ENCODE measurements at regions not wholly inside any gene's neighbourhood (a gene's known extent, or its start where the extent isn't known, plus 50 kb on each side); places are given as distances from the start of the nearest gene placed in this dataset.
"Not testable (repeated sequence)": the region's sequence is repeated elsewhere in the genome, so short reads cannot be mapped to it uniquely, and the experiment has no call there.

DNA sequence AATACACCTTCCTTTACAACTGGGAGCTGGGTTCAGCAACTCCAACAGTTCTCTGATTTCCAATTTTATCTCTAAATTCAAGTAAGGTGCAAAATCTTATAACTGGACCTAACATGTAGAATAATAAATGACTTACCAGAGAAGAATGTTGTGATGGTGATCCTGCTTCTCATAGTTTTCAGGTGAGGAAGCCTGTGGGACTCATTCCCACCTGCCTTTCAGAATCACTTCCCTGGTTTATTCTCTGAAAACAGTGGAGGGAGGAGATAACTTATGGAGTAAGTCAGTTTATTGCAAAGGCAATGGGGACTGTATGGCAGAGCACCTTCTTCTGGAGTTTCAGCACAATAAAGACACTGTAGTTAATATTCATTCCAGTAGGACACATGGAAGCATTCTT is 1188.2 kb upstream of the FAM98A start:
- no peak overlapping the region for H3K23ac ChIP-seq (ENCODE audit: low read length)

GRCh38 chr2:34785206-34785785 is 1186.2 kb upstream of the FAM98A start:
- H2BK120ac ChIP-seq (ENCODE audit: low read depth, low read length), result no peak overlapping the region
- H2BK5ac ChIP-seq (ENCODE audit: low read length), result no peak overlapping the region
- no peaks in the 10 kb centered on the region for H3K36me3 ChIP-seq (ENCODE audit: control insufficient read depth, insufficient read depth, low read length)
- no peak overlapping the region for H3K4ac ChIP-seq (ENCODE audit: low read depth, low read length)
- H2BK15ac ChIP-seq (replicated peaks; ENCODE audit: low read depth), result no peak overlapping the region
- no peak overlapping the region for H4K5ac ChIP-seq (ENCODE audit: low read length)
- H3K4me1 ChIP-seq (ENCODE audit: control insufficient read depth, low read depth, low read length), result peaks cover 2% of the 10 kb centered on the region
- no CpG with 5 or more reads among the region's 3 CpGs for WGBS (ENCODE audit: extremely low coverage, insufficient coverage, low lambda C conversion rate)
- no peak overlapping the region for H3K4me2 ChIP-seq (ENCODE audit: low read length)
- H3K79me2 ChIP-seq (ENCODE audit: control insufficient read depth, insufficient read depth, low read length), result no peaks in the 10 kb centered on the region
- H4K8ac ChIP-seq (ENCODE audit: low read depth, low read length), result no peak overlapping the region
- H3K18ac ChIP-seq (ENCODE audit: low read length), result no peak overlapping the region
- H3K23ac ChIP-seq (ENCODE audit: low read length), result no peak overlapping the region
- H3K56ac ChIP-seq (ENCODE audit: low read length), result no peak overlapping the region
- H3K27ac ChIP-seq (ENCODE audit: low read depth, low read length), result no peak overlapping the region
- no peaks in the 10 kb centered on the region for H3K27me3 ChIP-seq (ENCODE audit: insufficient read depth, low read length, poor library complexity)
- no peak for DNase-seq
- H3K4me3 ChIP-seq (ENCODE audit: low read length), result no peak overlapping the region
- no peak overlapping the region for H2AK5ac ChIP-seq (ENCODE audit: low read length)
- no peak overlapping the region for H3K9ac ChIP-seq (ENCODE audit: low read length)
- no peaks in the 10 kb centered on the region for H3K79me1 ChIP-seq (ENCODE audit: low read length)

More for the DNA sequence above, 1188.2 kb upstream of the FAM98A start:
- H3K79me1 ChIP-seq (ENCODE audit: low read length), result no peaks in the 10 kb centered on the region
- no peak overlapping the region for H3K9ac ChIP-seq (ENCODE audit: low read length)
- no peak overlapping the region for H4K8ac ChIP-seq (ENCODE audit: low read depth, low read length)
- H3K79me2 ChIP-seq (ENCODE audit: control insufficient read depth, insufficient read depth, low read length), result no peaks in the 10 kb centered on the region
- no peak overlapping the region for H2BK5ac ChIP-seq (ENCODE audit: low read length)
- no peak overlapping the region for H2AK5ac ChIP-seq (ENCODE audit: low read length)
- no peak overlapping the region for H3K27ac ChIP-seq (ENCODE audit: low read depth, low read length)
- H3K4me3 ChIP-seq (ENCODE audit: low read length), result no peak overlapping the region
- peak overlapping the region; percentile 84 for H3K18ac ChIP-seq (ENCODE audit: low read length)
- peaks cover 2% of the 10 kb centered on the region for H3K4me1 ChIP-seq (ENCODE audit: control insufficient read depth, low read depth, low read length)
- no peaks in the 10 kb centered on the region for H3K27me3 ChIP-seq (ENCODE audit: insufficient read depth, low read length, poor library complexity)
- no peak overlapping the region for H2BK120ac ChIP-seq (ENCODE audit: low read depth, low read length)
- peak overlapping the region; percentile 81 for H3K4ac ChIP-seq (ENCODE audit: low read depth, low read length)
- no peak overlapping the region for H3K56ac ChIP-seq (ENCODE audit: low read length)
- DNase-seq, result no peak
- no peaks in the 10 kb centered on the region for H3K36me3 ChIP-seq (ENCODE audit: control insufficient read depth, insufficient read depth, low read length)
- no peak overlapping the region for H2BK15ac ChIP-seq (replicated peaks; ENCODE audit: low read depth)
- H3K4me2 ChIP-seq (ENCODE audit: low read length), result no peak overlapping the region
- H4K5ac ChIP-seq (ENCODE audit: low read length), result no peak overlapping the region

GRCh38 chr2:34784701-34785100 is 1185.6 kb upstream of the FAM98A start:
- no peaks in the 10 kb centered on the region for H3K36me3 ChIP-seq (ENCODE audit: control insufficient read depth, insufficient read depth, low read length)
- H2BK120ac ChIP-seq (ENCODE audit: low read depth, low read length), result no peak overlapping the region

DNA sequence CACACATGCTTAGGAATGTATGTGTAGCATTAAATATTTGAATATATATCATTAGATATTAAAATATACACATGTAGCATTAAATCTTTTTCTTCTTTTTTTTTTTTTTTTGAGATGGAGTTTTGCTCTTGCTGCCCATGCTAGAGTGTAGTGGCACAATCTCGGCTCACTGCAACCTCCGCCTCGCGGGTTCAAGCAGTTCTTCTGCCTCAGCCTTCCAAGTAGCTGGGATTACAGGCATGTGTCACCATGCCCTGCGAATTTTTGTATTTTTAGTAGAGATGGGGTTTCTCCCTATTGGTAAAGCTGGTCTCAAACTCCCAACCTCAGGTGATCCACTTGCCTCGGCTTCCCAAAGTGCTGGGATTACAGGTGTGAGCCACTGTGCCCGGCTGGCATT is 1151.6 kb upstream of the FAM98A start:
- not testable (repeated sequence) for H3K79me1 ChIP-seq (ENCODE audit: low read length); H4K8ac ChIP-seq (ENCODE audit: low read depth, low read length); H3K9ac ChIP-seq (ENCODE audit: low read length); H3K27me3 ChIP-seq (ENCODE audit: insufficient read depth, low read length, poor library complexity); H2BK120ac ChIP-seq (ENCODE audit: low read depth, low read length); H3K27ac ChIP-seq (ENCODE audit: low read depth, low read length); H2AK5ac ChIP-seq (ENCODE audit: low read length); DNase-seq; H3K23ac ChIP-seq (ENCODE audit: low read length); H3K4me2 ChIP-seq (ENCODE audit: low read length); H3K36me3 ChIP-seq (ENCODE audit: control insufficient read depth, insufficient read depth, low read length); H3K79me2 ChIP-seq (ENCODE audit: control insufficient read depth, insufficient read depth, low read length); H3K56ac ChIP-seq (ENCODE audit: low read length); H2BK5ac ChIP-seq (ENCODE audit: low read length); H3K18ac ChIP-seq (ENCODE audit: low read length); H3K4me3 ChIP-seq (ENCODE audit: low read length); H3K4me1 ChIP-seq (ENCODE audit: control insufficient read depth, low read depth, low read length); H3K4ac ChIP-seq (ENCODE audit: low read depth, low read length); H4K5ac ChIP-seq (ENCODE audit: low read length); H2BK15ac ChIP-seq (replicated peaks; ENCODE audit: low read depth)
- WGBS (ENCODE audit: extremely low coverage, insufficient coverage, low lambda C conversion rate), result no CpG with 5 or more reads among the region's 7 CpGs

More at GRCh38 chr2:34784701-34785100, 1185.6 kb upstream of the FAM98A start:
- H4K5ac ChIP-seq (ENCODE audit: low read length), result no peak overlapping the region
- no peak for DNase-seq
- no peak overlapping the region for H3K4ac ChIP-seq (ENCODE audit: low read depth, low read length)
- peaks cover 2% of the 10 kb centered on the region for H3K4me1 ChIP-seq (ENCODE audit: control insufficient read depth, low read depth, low read length)
- H3K27ac ChIP-seq (ENCODE audit: low read depth, low read length), result no peak overlapping the region
- H3K4me3 ChIP-seq (ENCODE audit: low read length), result no peak overlapping the region
- H3K18ac ChIP-seq (ENCODE audit: low read length), result no peak overlapping the region
- no peak overlapping the region for H3K56ac ChIP-seq (ENCODE audit: low read length)
- no CpG with 5 or more reads among the region's 1 CpG for WGBS (ENCODE audit: extremely low coverage, insufficient coverage, low lambda C conversion rate)
- H3K23ac ChIP-seq (ENCODE audit: low read length), result no peak overlapping the region
- H4K8ac ChIP-seq (ENCODE audit: low read depth, low read length), result no peak overlapping the region
- no peak overlapping the region for H2BK15ac ChIP-seq (replicated peaks; ENCODE audit: low read depth)
- no peak overlapping the region for H3K9ac ChIP-seq (ENCODE audit: low read length)
- no peaks in the 10 kb centered on the region for H3K27me3 ChIP-seq (ENCODE audit: insufficient read depth, low read length, poor library complexity)
- no peak overlapping the region for H2BK5ac ChIP-seq (ENCODE audit: low read length)
- no peak overlapping the region for H2AK5ac ChIP-seq (ENCODE audit: low read length)
- H3K4me2 ChIP-seq (ENCODE audit: low read length), result no peak overlapping the region
- H3K79me2 ChIP-seq (ENCODE audit: control insufficient read depth, insufficient read depth, low read length), result no peaks in the 10 kb centered on the region
- H3K79me1 ChIP-seq (ENCODE audit: low read length), result no peaks in the 10 kb centered on the region

DNA sequence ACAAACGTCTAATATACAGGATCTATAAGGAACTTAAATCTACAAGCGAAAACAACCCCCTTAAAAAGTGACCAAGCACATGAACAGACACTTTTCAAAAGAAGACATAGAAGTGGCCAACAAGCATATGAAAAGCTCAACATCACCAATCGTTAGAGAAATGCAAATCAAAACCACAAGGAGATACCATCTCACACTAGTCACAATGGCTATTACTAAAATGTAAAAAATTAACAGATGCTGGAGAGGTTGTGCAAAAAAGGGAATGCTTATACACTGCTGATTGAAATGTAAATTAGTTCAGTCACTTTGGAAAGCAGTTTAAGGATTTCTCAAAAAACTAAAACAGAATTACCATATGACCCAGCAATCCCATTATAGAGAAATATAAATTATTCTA is 1148.5 kb upstream of the FAM98A start:
- no peak overlapping the region for H3K56ac ChIP-seq (ENCODE audit: low read length)
- H3K36me3 ChIP-seq (ENCODE audit: control insufficient read depth, insufficient read depth, low read length), result no peaks in the 10 kb centered on the region

DNA sequence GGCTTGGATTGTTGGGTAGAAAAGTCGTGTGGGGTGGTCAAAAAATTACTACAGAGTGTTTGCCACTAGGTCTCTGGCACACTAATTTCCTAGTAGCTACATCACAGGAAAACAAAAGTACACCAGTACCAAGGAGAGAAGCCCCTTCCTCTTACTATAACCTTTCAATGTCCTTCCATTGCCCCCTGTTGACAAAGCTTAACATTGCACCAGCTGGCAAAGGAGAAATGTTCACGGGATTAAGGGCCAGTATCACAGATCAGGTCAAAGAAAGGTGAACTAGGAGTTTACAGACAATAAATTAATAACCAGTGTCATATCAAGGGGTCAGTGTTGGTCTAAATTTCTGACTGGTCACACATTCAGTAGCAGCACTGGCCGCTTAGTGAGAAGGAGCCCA is 1139.6 kb upstream of the FAM98A start:
- no peak overlapping the region for H3K56ac ChIP-seq (ENCODE audit: low read length)
- H3K27me3 ChIP-seq (ENCODE audit: insufficient read depth, low read length, poor library complexity), result no peaks in the 10 kb centered on the region
- H3K4me3 ChIP-seq (ENCODE audit: low read length), result no peak overlapping the region
- no peaks in the 10 kb centered on the region for H3K4me1 ChIP-seq (ENCODE audit: control insufficient read depth, low read depth, low read length)
- no peak overlapping the region for H2AK5ac ChIP-seq (ENCODE audit: low read length)
- H2BK120ac ChIP-seq (ENCODE audit: low read depth, low read length), result no peak overlapping the region
- H4K8ac ChIP-seq (ENCODE audit: low read depth, low read length), result no peak overlapping the region
- no peak overlapping the region for H3K23ac ChIP-seq (ENCODE audit: low read length)
- H2BK5ac ChIP-seq (ENCODE audit: low read length), result no peak overlapping the region
- no peak overlapping the region for H3K4me2 ChIP-seq (ENCODE audit: low read length)
- DNase-seq, result peak; percentile 71
- no CpG with 5 or more reads among the region's 3 CpGs for WGBS (ENCODE audit: extremely low coverage, insufficient coverage, low lambda C conversion rate)
- no peak overlapping the region for H3K18ac ChIP-seq (ENCODE audit: low read length)
- H3K27ac ChIP-seq (ENCODE audit: low read depth, low read length), result no peak overlapping the region
- H3K36me3 ChIP-seq (ENCODE audit: control insufficient read depth, insufficient read depth, low read length), result no peaks in the 10 kb centered on the region
- no peaks in the 10 kb centered on the region for H3K79me1 ChIP-seq (ENCODE audit: low read length)
- H3K4ac ChIP-seq (ENCODE audit: low read depth, low read length), result no peak overlapping the region
- H3K79me2 ChIP-seq (ENCODE audit: control insufficient read depth, insufficient read depth, low read length), result no peaks in the 10 kb centered on the region
- no peak overlapping the region for H2BK15ac ChIP-seq (replicated peaks; ENCODE audit: low read depth)
- H3K9ac ChIP-seq (ENCODE audit: low read length), result no peak overlapping the region
- no peak overlapping the region for H4K5ac ChIP-seq (ENCODE audit: low read length)

More for the DNA sequence above, 1148.5 kb upstream of the FAM98A start:
- H3K4me3 ChIP-seq (ENCODE audit: low read length), result no peak overlapping the region
- H3K4me1 ChIP-seq (ENCODE audit: control insufficient read depth, low read depth, low read length), result no peaks in the 10 kb centered on the region
- no peak overlapping the region for H2BK120ac ChIP-seq (ENCODE audit: low read depth, low read length)
- WGBS (ENCODE audit: extremely low coverage, insufficient coverage, low lambda C conversion rate), result no CpG with 5 or more reads among the region's 3 CpGs
- H3K23ac ChIP-seq (ENCODE audit: low read length), result no peak overlapping the region
- no peak overlapping the region for H2AK5ac ChIP-seq (ENCODE audit: low read length)
- DNase-seq, result no peak
- no peak overlapping the region for H3K27ac ChIP-seq (ENCODE audit: low read depth, low read length)
- H3K79me2 ChIP-seq (ENCODE audit: control insufficient read depth, insufficient read depth, low read length), result no peaks in the 10 kb centered on the region
- H3K4me2 ChIP-seq (ENCODE audit: low read length), result no peak overlapping the region
- H3K27me3 ChIP-seq (ENCODE audit: insufficient read depth, low read length, poor library complexity), result no peaks in the 10 kb centered on the region
- no peak overlapping the region for H2BK15ac ChIP-seq (replicated peaks; ENCODE audit: low read depth)
- H2BK5ac ChIP-seq (ENCODE audit: low read length), result no peak overlapping the region
- no peaks in the 10 kb centered on the region for H3K79me1 ChIP-seq (ENCODE audit: low read length)
- H3K9ac ChIP-seq (ENCODE audit: low read length), result no peak overlapping the region
- H3K4ac ChIP-seq (ENCODE audit: low read depth, low read length), result no peak overlapping the region
- H4K8ac ChIP-seq (ENCODE audit: low read depth, low read length), result no peak overlapping the region
- H4K5ac ChIP-seq (ENCODE audit: low read length), result no peak overlapping the region
- no peak overlapping the region for H3K18ac ChIP-seq (ENCODE audit: low read length)
